Adrenal gland (tissue), 9 donors: ENCODE measurements at regions not wholly inside any gene's neighbourhood (a gene's known extent, or its start where the extent isn't known, plus 50 kb on each side); places are given as distances from the start of the nearest gene placed in this dataset.

ENCODE experiments used
- DNase-seq, 7 donors: peaks; one replicate each; pipeline ENCODE4 v3.0.0-alpha.2; 2019 to 2020
- H3K27ac ChIP-seq, 5 donors: fragments of 200-600 bp; sonication (generic) in 4 of 5; 1 replicate in 3 of 5; 2 replicates in 2 of 5; pipeline versions ENCODE4 v1.5.1 to v1.8.0; 2016 to 2020; ENCODE audit warnings: mild to moderate bottlenecking in 1 of 5
- H3K27me3 ChIP-seq: fragments of 200-600 bp; 2 replicates; pipeline ENCODE4 v1.8.0; 2021
- H3K36me3 ChIP-seq, 2 donors: fragments of 200-600 bp; replicated peaks in 1 of 2; 1 replicate in 1 of 2; 2 replicates in 1 of 2; pipeline versions ENCODE4 v1.5.1 to v1.8.0; 2018 to 2022
- H3K4me1 ChIP-seq, 2 donors: fragments of 200-600 bp; replicated peaks in 1 of 2; 1 replicate in 1 of 2; 2 replicates in 1 of 2; pipeline versions ENCODE4 v1.5.1 to v1.8.0; 2018 to 2021
- H3K4me3 ChIP-seq, 4 donors: fragments of 200-600 bp; sonication (generic) in 3 of 4; one replicate each; pipeline ENCODE4 v1.5.1; 2016 to 2018
- H3K9me3 ChIP-seq, 3 donors: fragments of 200-600 bp; sonication (generic) in 1 of 3; replicated peaks in 1 of 3; 1 replicate in 2 of 3; 2 replicates in 1 of 3; pipeline versions ENCODE4 v1.5.1 to v1.8.0; 2016 to 2021
- CTCF ChIP-seq, 6 experiments: fragments of 450-650 bp in 4 of 6; fragments of 200-600 bp in 2 of 6; sonication (generic) in 1 of 6; IDR thresholded peaks; 1 replicate in 5 of 6; 2 replicates in 1 of 6; pipeline versions ENCODE4 v1.5.1 to v1.8.0; 2016 to 2021; ENCODE audit warnings: antibody characterized with exemption in 6 of 6, mild to moderate bottlenecking in 2 of 6, moderate library complexity in 1 of 6
- POLR2A ChIP-seq, 2 donors: fragments of 450-650 bp; IDR thresholded peaks; one replicate each; pipeline ENCODE4 v1.6.1; 2017; ENCODE audit warnings: antibody characterized with exemption in 2 of 2, mild to moderate bottlenecking in 2 of 2, moderate library complexity in 1 of 2
- WGBS, 4 donors: extraction: QIAGEN DNeasy Blood & Tissue Kit in 2 of 4; methylation state at CpG; one replicate each; pipeline versions ENCODE4 v1.1.5 to v1.1.7; 2013 to 2017; 5-methylcytosine and 5-hydroxymethylcytosine counted together
- intact Hi-C, 2 donors: fragments of 100-400 bp; cut with DNase I; formaldehyde crosslinking; loops; one replicate each; pipeline versions ENCODE4 v1.14.1 to v1.15.0; 2022 to 2023
- donor health status: healthy with polysubstance abuse.
- donor health status: Bipolar disorder and iron deficiency.
- donor health status: DM: yes; HTN: yes; CAD: no.
- donor health status: DM: no; HTN: no; CAD: no.
- donor health status: DM: no; HTN: no; CAD: no.

GRCh38 chr7:52077571-52077970 lies 761.0 kb upstream of the COBL start:
- H3K4me3 ChIP-seq = no peak overlapping the region
- TF ChIP-seq POLR2A (IDR thresholded peaks at IDR 0.05) = no peak
- no peak for TF ChIP-seq CTCF (IDR thresholded peaks at IDR 0.05)
- H3K9me3 ChIP-seq = no peaks in the 10 kb centered on the region
- 71 to 87% (median 83%) methylated on average over 2 of the region's 2 CpGs for WGBS, 4 donors
- intact Hi-C loops = no loop called here
- DNase-seq = no peak
- no peaks in the 10 kb centered on the region for H3K36me3 ChIP-seq
- no peaks in the 10 kb centered on the region for H3K27me3 ChIP-seq
- H3K27ac ChIP-seq = no peak overlapping the region
- no peaks in the 10 kb centered on the region for H3K4me1 ChIP-seq

- H3K27ac ChIP-seq = no peak overlapping the region
- TF ChIP-seq CTCF (IDR thresholded peaks at IDR 0.05) = no peak
- H3K36me3 ChIP-seq = no peaks in the 10 kb centered on the region
- no peaks in the 10 kb centered on the region for H3K27me3 ChIP-seq
- no peaks in the 10 kb centered on the region for H3K9me3 ChIP-seq
- intact Hi-C loops = no loop called here
- H3K4me3 ChIP-seq = no peak overlapping the region
- no peaks in the 10 kb centered on the region for H3K4me1 ChIP-seq
- 59 to 72% (median 69%) methylated on average over 4 of the region's 4 CpGs for WGBS, 4 donors
- DNase-seq = no peak
These were observed 758.3 kb upstream of the COBL start for GRCh38 chr7:52074912-52075311.

GRCh38 chr7:52074071-52074470 lies 757.5 kb upstream of the COBL start:
- no peak for TF ChIP-seq CTCF (IDR thresholded peaks at IDR 0.05)
- TF ChIP-seq POLR2A (IDR thresholded peaks at IDR 0.05) = no peak
- H3K27me3 ChIP-seq = no peaks in the 10 kb centered on the region
- H3K27ac ChIP-seq = no peak overlapping the region
- no peaks in the 10 kb centered on the region for H3K9me3 ChIP-seq
- H3K36me3 ChIP-seq = no peaks in the 10 kb centered on the region
- intact Hi-C loops = no loop called here
- no peak for DNase-seq
- H3K4me1 ChIP-seq = no peaks in the 10 kb centered on the region
- H3K4me3 ChIP-seq = no peak overlapping the region
- 78 to 86% (median 82%) methylated on average over 2 of the region's 2 CpGs for WGBS, 4 donors

GRCh38 chr7:52071744-52072143 lies 755.1 kb upstream of the COBL start:
- TF ChIP-seq POLR2A (IDR thresholded peaks at IDR 0.05) (no peak), CTCF (IDR thresholded peaks at IDR 0.05) (no peak)

More at GRCh38 chr7:52071744-52072143, 755.1 kb upstream of the COBL start:
- Histone ChIP-seq H3K27me3 (no peaks in the 10 kb centered on the region), H3K4me1 (no peaks in the 10 kb centered on the region), H3K9me3 (no peaks in the 10 kb centered on the region), H3K27ac (no peak overlapping the region), H3K4me3 (no peak overlapping the region), H3K36me3 (no peaks in the 10 kb centered on the region)
- WGBS, 4 donors = 0 to 91% (median 55%) methylated on average over 1 of the region's 1 CpG
- no peak for DNase-seq
- intact Hi-C loops = no loop called here
